Activated naive CD4-positive, alpha-beta T cell treated with anti-CD3 and anti-CD28 coated beads, Interleukin-2, amount 50 U/mL, for 72 hours (primary cell): ENCODE measurements at regions not wholly inside any gene's neighbourhood (a gene's known extent, or its start where the extent isn't known, plus 50 kb on each side); places are given as distances from the start of the nearest gene placed in this dataset.

ENCODE experiments used
- ATAC-seq, 2 donors: fragments of 150-1000 bp; cut with Tn5 transposase; 2 replicates each; pipeline ENCODE4 v1.10.0; 2021; ENCODE audit warnings: mild to moderate bottlenecking in 2 of 2, moderate library complexity in 2 of 2
- DNase-seq, 2 donors: peaks; one replicate each; pipeline ENCODE4 v3.0.0; 2021 to 2022; ENCODE audit warnings: low spot score in 2 of 2
- H3K27ac Mint-ChIP-seq, 2 donors: one replicate each; pipeline ENCODE4 v1.8.0; 2022; ENCODE audit warnings: mild to moderate bottlenecking in 2 of 2, mixed read lengths in 2 of 2
- H3K36me3 Mint-ChIP-seq, 2 donors: one replicate each; pipeline ENCODE4 v1.8.0; 2022; ENCODE audit warnings: mixed read lengths in 2 of 2
- H3K9me3 Mint-ChIP-seq, 2 donors: one replicate each; pipeline ENCODE4 v1.8.0; 2022; ENCODE audit warnings: mixed read lengths in 2 of 2

GRCh38 chr19:29083863-29084262 is 129.1 kb downstream of the UQCRFS1 start:
- no peaks in the 10 kb centered on the region for H3K36me3 Mint-ChIP-seq
- DNase-seq = no peak

GRCh38 chr19:29079356-29080032 is 133.5 kb downstream of the UQCRFS1 start:
- no peak for DNase-seq
- Mint-ChIP-seq H3K9me3 (no peaks in the 10 kb centered on the region), H3K27ac (no peak overlapping the region), H3K36me3 (no peaks in the 10 kb centered on the region)
- no peak for ATAC-seq

More at GRCh38 chr19:29083863-29084262, 129.1 kb downstream of the UQCRFS1 start:
- no peak for ATAC-seq
- Mint-ChIP-seq H3K27ac (no peak overlapping the region), H3K9me3 (no peaks in the 10 kb centered on the region)

GRCh38 chr19:29076963-29077362 is 136.0 kb downstream of the UQCRFS1 start:
- ATAC-seq = no peak
- Mint-ChIP-seq H3K27ac (no peak overlapping the region), H3K9me3 (no peaks in the 10 kb centered on the region), H3K36me3 (no peaks in the 10 kb centered on the region)
- DNase-seq = no peak

GRCh38 chr19:29076161-29076560 is 136.8 kb downstream of the UQCRFS1 start:
- ATAC-seq = no peak

GRCh38 chr19:29075149-29075548 is 137.8 kb downstream of the UQCRFS1 start:
- no peak for ATAC-seq
- Mint-ChIP-seq H3K36me3 (no peaks in the 10 kb centered on the region), H3K9me3 (no peaks in the 10 kb centered on the region), H3K27ac (no peak overlapping the region)
- no peak for DNase-seq

More at GRCh38 chr19:29076161-29076560, 136.8 kb downstream of the UQCRFS1 start:
- H3K27ac Mint-ChIP-seq = no peak overlapping the region
- H3K36me3 Mint-ChIP-seq = no peaks in the 10 kb centered on the region
- H3K9me3 Mint-ChIP-seq = no peaks in the 10 kb centered on the region
- DNase-seq = no peak

- no peaks in the 10 kb centered on the region for H3K9me3 Mint-ChIP-seq
- no peak overlapping the region for H3K27ac Mint-ChIP-seq
- H3K36me3 Mint-ChIP-seq = no peaks in the 10 kb centered on the region
- ATAC-seq (no peak), DNase-seq (no peak)
Observed at GRCh38 chr19:29074579-29074978, 138.4 kb downstream of the UQCRFS1 start.

- Mint-ChIP-seq H3K27ac (no peak overlapping the region), H3K36me3 (no peaks in the 10 kb centered on the region), H3K9me3 (peaks cover 0 to 7% of the 10 kb centered on the region in 2 donors)
- no peak for ATAC-seq
- DNase-seq = no peak
Observed at GRCh38 chr19:29067831-29068230, 145.1 kb downstream of the UQCRFS1 start.

- Mint-ChIP-seq H3K36me3 (no peaks in the 10 kb centered on the region), H3K27ac (no peak overlapping the region), H3K9me3 (peaks cover 0 to 7% of the 10 kb centered on the region in 2 donors)
- ATAC-seq (no peak), DNase-seq (no peak)
Observed at GRCh38 chr19:29062475-29063435, 150.2 kb downstream of the UQCRFS1 start.

- Mint-ChIP-seq H3K9me3 (no peaks in the 10 kb centered on the region), H3K27ac (no peak overlapping the region), H3K36me3 (no peaks in the 10 kb centered on the region)
- ATAC-seq = no peak
- DNase-seq = no peak
Observed at GRCh38 chr19:29060813-29061364, 152.1 kb downstream of the UQCRFS1 start.

- no peaks in the 10 kb centered on the region for H3K36me3 Mint-ChIP-seq
- ATAC-seq = no peak
- no peak overlapping the region for H3K27ac Mint-ChIP-seq
- no peak for DNase-seq
- peaks cover 0 to 3% of the 10 kb centered on the region in 2 donors for H3K9me3 Mint-ChIP-seq
Observed at GRCh38 chr19:29056535-29056934, 156.4 kb downstream of the UQCRFS1 start.

GRCh38 chr19:29054886-29055675 is 157.9 kb downstream of the UQCRFS1 start:
- DNase-seq (no peak), ATAC-seq (no peak)
- H3K36me3 Mint-ChIP-seq = no peaks in the 10 kb centered on the region
- peaks cover 0 to 3% of the 10 kb centered on the region in 2 donors for H3K9me3 Mint-ChIP-seq
- H3K27ac Mint-ChIP-seq = no peak overlapping the region

GRCh38 chr19:29048873-29049272 is 164.1 kb downstream of the UQCRFS1 start:
- ATAC-seq = no peak
- DNase-seq = no peak
- Mint-ChIP-seq H3K27ac (no peak overlapping the region), H3K9me3 (peaks cover 3 to 5% of the 10 kb centered on the region in 2 donors), H3K36me3 (no peaks in the 10 kb centered on the region)

GRCh38 chr19:29045679-29046254 is 167.2 kb downstream of the UQCRFS1 start:
- H3K36me3 Mint-ChIP-seq = no peaks in the 10 kb centered on the region
- no peak for ATAC-seq

GRCh38 chr19:29044037-29044436 is 168.9 kb downstream of the UQCRFS1 start:
- DNase-seq (no peak), ATAC-seq (no peak)
- H3K27ac Mint-ChIP-seq = no peak overlapping the region
- no peaks in the 10 kb centered on the region for H3K36me3 Mint-ChIP-seq
- peaks cover 0 to 5% of the 10 kb centered on the region in 2 donors for H3K9me3 Mint-ChIP-seq

More at GRCh38 chr19:29045679-29046254, 167.2 kb downstream of the UQCRFS1 start:
- no peak for DNase-seq
- Mint-ChIP-seq H3K27ac (no peak overlapping the region), H3K9me3 (peaks cover 0 to 5% of the 10 kb centered on the region in 2 donors)

- DNase-seq (no peak), ATAC-seq (no peak)
- no peak overlapping the region for H3K27ac Mint-ChIP-seq
- H3K36me3 Mint-ChIP-seq = no peaks in the 10 kb centered on the region
- H3K9me3 Mint-ChIP-seq = peaks cover 0 to 5% of the 10 kb centered on the region in 2 donors
Observed at GRCh38 chr19:29042450-29042849, 170.5 kb downstream of the UQCRFS1 start.

GRCh38 chr19:29040951-29041350 is 172.0 kb downstream of the UQCRFS1 start:
- DNase-seq (no peak), ATAC-seq (no peak)
- Mint-ChIP-seq H3K36me3 (no peaks in the 10 kb centered on the region), H3K9me3 (peaks cover 0 to 8% of the 10 kb centered on the region in 2 donors), H3K27ac (no peak overlapping the region)
